HepG2 (cell line): ENCODE measurements at regions not wholly inside any gene's neighbourhood (a gene's known extent, or its start where the extent isn't known, plus 50 kb on each side); places are given as distances from the start of the nearest gene placed in this dataset.

ENCODE experiments used
- DPF2 ChIP-seq: sonication (generic); formaldehyde crosslinking; IDR thresholded peaks from 2 replicates; pipeline ENCODE4 v1.4.0; 2020; ENCODE audit warnings: mild to moderate bottlenecking, low read depth, missing genetic modification reagents, borderline replicate concordance
- HHEX ChIP-seq: IDR thresholded peaks from 2 replicates; pipeline ENCODE4 v1.6.1; 2016; ENCODE audit warnings: control low read depth
- HIVEP1 ChIP-seq: sonication (generic); formaldehyde crosslinking; IDR thresholded peaks from 2 replicates; pipeline ENCODE4 v1.4.0; 2020; ENCODE audit warnings: mild to moderate bottlenecking, missing genetic modification reagents
- HNRNPL ChIP-seq: fragments of 200-400 bp; formaldehyde crosslinking; IDR thresholded peaks from 2 replicates; pipeline ENCODE4 v1.6.1; 2017; ENCODE audit warnings: mild to moderate bottlenecking, low read depth, low read length
- HOXA5 ChIP-seq: sonication (generic); formaldehyde crosslinking; IDR thresholded peaks from 2 replicates; pipeline ENCODE4 v1.4.0; 2020; ENCODE audit warnings: missing genetic modification reagents
- IKZF4 ChIP-seq: sonication (generic); formaldehyde crosslinking; IDR thresholded peaks from 2 replicates; pipeline ENCODE4 v1.5.1; 2020; ENCODE audit warnings: borderline replicate concordance, mild to moderate bottlenecking, low read depth, missing genetic modification reagents; ENCODE audit errors: not compliant biosample characterization
- NFKBIZ ChIP-seq: IDR thresholded peaks from 2 replicates; pipeline ENCODE4 v1.6.1; 2018; ENCODE audit warnings: missing genetic modification reagents, missing compliant biosample characterization
- NR2F2 ChIP-seq: IDR thresholded peaks from 2 replicates; pipeline ENCODE4 v1.6.1; 2012; ENCODE audit warnings: low read depth, inconsistent platforms, borderline replicate concordance
- SALL1 ChIP-seq: sonication (generic); formaldehyde crosslinking; IDR thresholded peaks from 2 replicates; pipeline ENCODE4 v1.8.0; 2022; ENCODE audit warnings: mild to moderate bottlenecking, missing genetic modification reagents
- STAG1 ChIP-seq: sonication (generic); formaldehyde crosslinking; IDR thresholded peaks from 2 replicates; pipeline ENCODE4 v1.4.0; 2020; ENCODE audit warnings: missing genetic modification reagents
- TGIF2 ChIP-seq: IDR thresholded peaks from 2 replicates; pipeline ENCODE4 v1.6.1; 2016; ENCODE audit warnings: control low read depth, missing compliant biosample characterization
- ZFP62 ChIP-seq: sonication (generic); formaldehyde crosslinking; IDR thresholded peaks from 2 replicates; pipeline ENCODE4 v1.4.0; 2020; ENCODE audit warnings: missing genetic modification reagents
- ZFX ChIP-seq: sonication (generic); formaldehyde crosslinking; IDR thresholded peaks from 2 replicates; pipeline ENCODE4 v1.4.0; 2020; ENCODE audit warnings: mild to moderate bottlenecking, low read depth, missing genetic modification reagents, moderate library complexity
- ZKSCAN1 ChIP-seq: fragments of 150-350 bp; IDR thresholded peaks from 2 replicates; pipeline ENCODE4 v1.6.1; 2014; ENCODE audit warnings: low read length
- ZMYM3 ChIP-seq: sonication (generic); formaldehyde crosslinking; IDR thresholded peaks from 2 replicates; pipeline ENCODE4 v1.5.1; 2020; ENCODE audit warnings: mild to moderate bottlenecking, missing genetic modification reagents
- ZNF343 ChIP-seq: sonication (generic); formaldehyde crosslinking; IDR thresholded peaks from 2 replicates; pipeline ENCODE4 v1.4.0; 2020; ENCODE audit warnings: mild to moderate bottlenecking, missing genetic modification reagents
- TF ChIP-seq, protein P1 (sequence below): sonication (generic); formaldehyde crosslinking; IDR thresholded peaks from 2 replicates; pipeline ENCODE4 v1.4.0; 2020; ENCODE audit warnings: mild to moderate bottlenecking, missing genetic modification reagents
- TF ChIP-seq, protein P2 (sequence below), 2 experiments: sonication (generic) in 1 of 2; formaldehyde crosslinking in 1 of 2; IDR thresholded peaks; 2 replicates each; pipeline versions ENCODE4 v1.6.1 to v1.9.0; 2014 to 2022; ENCODE audit warnings: antibody characterized with exemption in 1 of 2, borderline replicate concordance in 1 of 2, inconsistent platforms in 1 of 2, low read depth in 1 of 2, missing genetic modification reagents in 1 of 2
- TF ChIP-seq, protein P3 (sequence below): sonication (generic); formaldehyde crosslinking; IDR thresholded peaks from 2 replicates; pipeline ENCODE4 v1.5.1; 2020; ENCODE audit warnings: mild to moderate bottlenecking, missing genetic modification reagents, moderate library complexity

DNA sequence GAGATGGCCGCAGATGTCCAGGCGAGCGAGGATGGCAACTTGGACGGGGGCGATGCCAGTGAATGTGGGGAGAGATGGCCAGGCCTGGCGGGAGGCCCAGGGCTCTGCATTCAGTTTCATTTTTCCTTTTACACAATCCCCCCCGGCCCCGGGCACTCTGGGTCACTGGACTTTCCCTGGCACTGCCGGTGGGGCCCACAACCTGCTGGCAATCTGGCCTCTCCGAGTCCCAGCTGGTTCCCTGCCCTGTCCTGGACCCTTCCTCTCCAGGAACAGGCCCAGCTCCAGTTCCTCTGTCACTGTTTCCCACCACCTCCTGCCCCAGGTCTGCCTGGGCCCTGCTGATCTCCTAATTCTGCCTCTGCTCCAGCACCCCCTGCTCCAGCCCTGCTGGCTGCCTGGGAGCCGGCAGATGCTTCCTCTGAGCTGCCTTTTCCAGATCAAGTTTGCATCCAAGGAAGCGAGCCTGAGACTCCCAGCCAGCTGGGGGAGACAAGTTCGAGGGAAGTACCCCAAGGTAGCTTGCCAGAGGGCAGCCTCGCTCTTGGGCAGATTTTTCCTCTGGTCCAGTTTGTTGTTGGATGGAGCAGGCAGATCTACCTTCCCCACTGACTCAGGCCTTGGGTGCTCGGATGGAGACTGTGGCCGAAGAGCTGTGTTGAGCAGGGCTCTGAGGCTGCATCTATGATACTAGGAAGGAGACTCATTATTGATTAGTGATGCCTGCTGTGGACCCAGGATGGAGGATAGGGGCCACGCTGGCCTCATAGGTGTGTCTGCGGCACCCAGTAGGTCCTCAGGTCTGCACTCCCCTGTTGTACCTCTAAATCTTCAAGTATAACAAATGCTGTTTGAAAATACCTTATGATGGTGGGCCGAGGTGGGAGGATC, 83.2 kb downstream of the CEBPB start (continued):
- TF ChIP-seq HNRNPL (peak; percentile 93), STAG1 (peak; percentile 42), NFKBIZ (CRISPR knock-in tag) (peak; percentile 57; the same call in 1 of the 2 replicates), ZNF343 (CRISPR knock-in tag) (peak; percentile 38; the same call in 1 of the 2 replicates), HOXA5 (CRISPR knock-in tag) (0 out of 2 replicates have a peak, but pooled peaks have one; percentile 20), DPF2 (CRISPR knock-in tag) (peak; percentile 46; the same call in 1 of the 2 replicates), HHEX (0 out of 2 replicates have a peak, but pooled peaks have one; percentile 10), ZFP62 (CRISPR knock-in tag) (no peak), ZKSCAN1 (peak; percentile 96), SALL1 (CRISPR knock-in tag) (peak; percentile 33; the same call in 1 of the 2 replicates), IKZF4 (peak; percentile 71), NR2F2 (0 out of 2 replicates have a peak, but pooled peaks have one; percentile 11), ZFX (CRISPR knock-in tag) (peak; percentile 67), HIVEP1 (peak; percentile 25; the same call in 1 of the 2 replicates), ZMYM3 (CRISPR knock-in tag) (peak; percentile 65; the same call in 1 of the 2 replicates), TGIF2 (CRISPR knock-in tag) (peak; percentile 34; the same call in 1 of the 2 replicates)
- TF ChIP-seq, protein P1, sequence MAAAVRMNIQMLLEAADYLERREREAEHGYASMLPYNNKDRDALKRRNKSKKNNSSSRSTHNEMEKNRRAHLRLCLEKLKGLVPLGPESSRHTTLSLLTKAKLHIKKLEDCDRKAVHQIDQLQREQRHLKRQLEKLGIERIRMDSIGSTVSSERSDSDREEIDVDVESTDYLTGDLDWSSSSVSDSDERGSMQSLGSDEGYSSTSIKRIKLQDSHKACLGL (CRISPR knock-in tag): no peak
- TF ChIP-seq, protein P2, sequence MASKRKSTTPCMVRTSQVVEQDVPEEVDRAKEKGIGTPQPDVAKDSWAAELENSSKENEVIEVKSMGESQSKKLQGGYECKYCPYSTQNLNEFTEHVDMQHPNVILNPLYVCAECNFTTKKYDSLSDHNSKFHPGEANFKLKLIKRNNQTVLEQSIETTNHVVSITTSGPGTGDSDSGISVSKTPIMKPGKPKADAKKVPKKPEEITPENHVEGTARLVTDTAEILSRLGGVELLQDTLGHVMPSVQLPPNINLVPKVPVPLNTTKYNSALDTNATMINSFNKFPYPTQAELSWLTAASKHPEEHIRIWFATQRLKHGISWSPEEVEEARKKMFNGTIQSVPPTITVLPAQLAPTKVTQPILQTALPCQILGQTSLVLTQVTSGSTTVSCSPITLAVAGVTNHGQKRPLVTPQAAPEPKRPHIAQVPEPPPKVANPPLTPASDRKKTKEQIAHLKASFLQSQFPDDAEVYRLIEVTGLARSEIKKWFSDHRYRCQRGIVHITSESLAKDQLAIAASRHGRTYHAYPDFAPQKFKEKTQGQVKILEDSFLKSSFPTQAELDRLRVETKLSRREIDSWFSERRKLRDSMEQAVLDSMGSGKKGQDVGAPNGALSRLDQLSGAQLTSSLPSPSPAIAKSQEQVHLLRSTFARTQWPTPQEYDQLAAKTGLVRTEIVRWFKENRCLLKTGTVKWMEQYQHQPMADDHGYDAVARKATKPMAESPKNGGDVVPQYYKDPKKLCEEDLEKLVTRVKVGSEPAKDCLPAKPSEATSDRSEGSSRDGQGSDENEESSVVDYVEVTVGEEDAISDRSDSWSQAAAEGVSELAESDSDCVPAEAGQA (IDR thresholded peaks at IDR 0.05; ENCODE audit: low read depth): no peak
- TF ChIP-seq, protein P2 (CRISPR knock-in tag; IDR thresholded peaks at IDR 0.05; ENCODE audit: borderline replicate concordance): no peak
- TF ChIP-seq, protein P3, sequence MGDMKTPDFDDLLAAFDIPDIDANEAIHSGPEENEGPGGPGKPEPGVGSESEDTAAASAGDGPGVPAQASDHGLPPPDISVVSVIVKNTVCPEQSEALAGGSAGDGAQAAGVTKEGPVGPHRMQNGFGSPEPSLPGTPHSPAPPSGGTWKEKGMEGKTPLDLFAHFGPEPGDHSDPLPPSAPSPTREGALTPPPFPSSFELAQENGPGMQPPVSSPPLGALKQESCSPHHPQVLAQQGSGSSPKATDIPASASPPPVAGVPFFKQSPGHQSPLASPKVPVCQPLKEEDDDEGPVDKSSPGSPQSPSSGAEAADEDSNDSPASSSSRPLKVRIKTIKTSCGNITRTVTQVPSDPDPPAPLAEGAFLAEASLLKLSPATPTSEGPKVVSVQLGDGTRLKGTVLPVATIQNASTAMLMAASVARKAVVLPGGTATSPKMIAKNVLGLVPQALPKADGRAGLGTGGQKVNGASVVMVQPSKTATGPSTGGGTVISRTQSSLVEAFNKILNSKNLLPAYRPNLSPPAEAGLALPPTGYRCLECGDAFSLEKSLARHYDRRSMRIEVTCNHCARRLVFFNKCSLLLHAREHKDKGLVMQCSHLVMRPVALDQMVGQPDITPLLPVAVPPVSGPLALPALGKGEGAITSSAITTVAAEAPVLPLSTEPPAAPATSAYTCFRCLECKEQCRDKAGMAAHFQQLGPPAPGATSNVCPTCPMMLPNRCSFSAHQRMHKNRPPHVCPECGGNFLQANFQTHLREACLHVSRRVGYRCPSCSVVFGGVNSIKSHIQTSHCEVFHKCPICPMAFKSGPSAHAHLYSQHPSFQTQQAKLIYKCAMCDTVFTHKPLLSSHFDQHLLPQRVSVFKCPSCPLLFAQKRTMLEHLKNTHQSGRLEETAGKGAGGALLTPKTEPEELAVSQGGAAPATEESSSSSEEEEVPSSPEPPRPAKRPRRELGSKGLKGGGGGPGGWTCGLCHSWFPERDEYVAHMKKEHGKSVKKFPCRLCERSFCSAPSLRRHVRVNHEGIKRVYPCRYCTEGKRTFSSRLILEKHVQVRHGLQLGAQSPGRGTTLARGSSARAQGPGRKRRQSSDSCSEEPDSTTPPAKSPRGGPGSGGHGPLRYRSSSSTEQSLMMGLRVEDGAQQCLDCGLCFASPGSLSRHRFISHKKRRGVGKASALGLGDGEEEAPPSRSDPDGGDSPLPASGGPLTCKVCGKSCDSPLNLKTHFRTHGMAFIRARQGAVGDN (CRISPR knock-in tag): peak; percentile 74
